HG02642 (cell line): ENCODE measurements at regions not wholly inside any gene's neighbourhood (a gene's known extent, or its start where the extent isn't known, plus 50 kb on each side); places are given as distances from the start of the nearest gene placed in this dataset.
"Not testable (repeated sequence)": the region's sequence is repeated elsewhere in the genome, so short reads cannot be mapped to it uniquely, and the experiment has no call there.

Experiments used
- ATAC-seq: cut with Tn5 transposase; IDR thresholded peaks from one replicate; pipeline ENCODE4 v1.9.1; 2021; ENCODE audit warnings: mild to moderate bottlenecking; ENCODE audit not compliant: unreplicated experiment, poor library complexity

GRCh38 chr18:79592684-79593083 is 86.9 kb upstream of the CTDP1 start:
- not testable (repeated sequence) for ATAC-seq

- ATAC-seq: no peak
These were observed 83.7 kb upstream of the CTDP1 start for GRCh38 chr18:79595876-79596374.

GRCh38 chr18:79596446-79597175 is 83.0 kb upstream of the CTDP1 start:
- ATAC-seq: no peak

GRCh38 chr18:79597176-79597830 is 82.3 kb upstream of the CTDP1 start:
- no peak for ATAC-seq

GRCh38 chr18:79597831-79598632 is 81.6 kb upstream of the CTDP1 start:
- ATAC-seq: no peak

- ATAC-seq: no peak
These were observed 80.9 kb upstream of the CTDP1 start for GRCh38 chr18:79598633-79599175.

- ATAC-seq: no peak
These were observed 80.1 kb upstream of the CTDP1 start for GRCh38 chr18:79599441-79599931.

- no peak for ATAC-seq
These were observed 79.5 kb upstream of the CTDP1 start for GRCh38 chr18:79600141-79600540.

- no peak for ATAC-seq
These were observed 79.0 kb upstream of the CTDP1 start for GRCh38 chr18:79600596-79600995.

- ATAC-seq: no peak
These were observed 78.4 kb upstream of the CTDP1 start for GRCh38 chr18:79601234-79601633.

GRCh38 chr18:79603321-79604204 is 76.0 kb upstream of the CTDP1 start:
- ATAC-seq: no peak

- no peak for ATAC-seq
These were observed 75.2 kb upstream of the CTDP1 start for GRCh38 chr18:79604205-79604912.

- no peak for ATAC-seq
These were observed 74.4 kb upstream of the CTDP1 start for GRCh38 chr18:79604913-79605880.

- ATAC-seq: not testable (repeated sequence)
These were observed 73.5 kb upstream of the CTDP1 start for GRCh38 chr18:79606071-79606470.

- no peak for ATAC-seq
These were observed 72.8 kb upstream of the CTDP1 start for GRCh38 chr18:79606621-79607331.

- no peak for ATAC-seq
These were observed 72.1 kb upstream of the CTDP1 start for GRCh38 chr18:79607361-79607952.

- no peak for ATAC-seq
These were observed 71.5 kb upstream of the CTDP1 start for GRCh38 chr18:79608069-79608468.
